ENCODE measurements at regions not wholly inside any gene's neighbourhood (a gene's known extent, or its start where the extent isn't known, plus 50 kb on each side); places are given as distances from the start of the nearest gene placed in this dataset.

- no peak overlapping the region for H3K4me3 ChIP-seq (ENCODE audit: insufficient read depth, low read depth, low read length)
- H3K36me3 ChIP-seq (replicated peaks; ENCODE audit: control insufficient read depth, insufficient read depth, low read length): no peaks in the 10 kb centered on the region
- no peak for DNase-seq
- no peaks in the 10 kb centered on the region for H3K27me3 ChIP-seq (ENCODE audit: control insufficient read depth, insufficient read depth, low read length)
These were observed 59.8 kb upstream of the RNU6ATAC start for GRCh38 chr9:134224127-134224526.

DNA sequence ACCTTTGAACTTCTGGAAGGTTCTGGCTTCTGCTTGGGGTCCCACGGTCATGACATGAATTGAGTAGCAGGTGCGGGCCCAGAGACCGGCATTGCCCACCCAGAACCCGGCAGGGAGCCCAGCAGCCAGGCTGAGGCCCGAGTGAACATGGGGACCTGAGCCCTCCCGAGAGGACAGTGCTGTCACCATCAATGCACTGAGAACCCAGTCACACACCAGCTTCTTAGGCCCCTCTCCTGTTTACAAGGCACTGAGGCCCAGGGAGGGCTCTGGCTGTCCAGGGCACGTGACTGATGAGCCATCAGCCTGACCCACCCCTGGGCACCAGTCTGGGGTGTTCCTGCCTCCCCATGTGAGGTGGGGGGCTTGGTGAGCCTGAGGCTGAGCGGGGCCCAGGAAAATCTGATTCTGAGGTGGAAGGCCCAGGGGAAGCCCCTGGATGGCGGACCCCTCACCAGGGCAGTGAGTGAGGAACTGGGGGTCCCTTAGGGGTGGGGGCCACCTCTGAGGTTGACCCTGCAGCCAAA is 60.3 kb upstream of the RNU6ATAC start:
- H3K36me3 ChIP-seq (replicated peaks; ENCODE audit: control insufficient read depth, insufficient read depth, low read length): no peaks in the 10 kb centered on the region

DNA sequence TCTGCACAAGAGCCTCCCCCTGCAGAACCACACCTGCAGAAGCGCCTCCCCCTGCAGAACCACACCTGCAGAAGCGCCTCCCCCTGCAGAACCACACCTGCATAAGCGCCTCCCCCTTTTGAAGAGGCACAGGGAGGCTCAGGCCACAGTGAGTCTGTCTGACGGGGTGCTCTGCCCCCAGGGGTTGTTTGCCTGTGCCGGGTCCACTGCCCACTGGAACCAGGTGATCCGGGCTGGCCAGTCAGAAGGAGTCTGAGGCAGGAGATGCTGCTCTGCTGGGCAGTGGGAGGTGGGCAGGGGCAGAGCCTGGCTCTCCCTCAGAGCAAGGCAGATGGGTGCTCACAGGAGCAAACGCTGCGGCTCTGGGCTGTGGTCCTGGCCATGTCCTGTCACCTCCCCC is 60.8 kb upstream of the RNU6ATAC start:
- no peak overlapping the region for H3K4me3 ChIP-seq (ENCODE audit: insufficient read depth, low read depth, low read length)
- no peaks in the 10 kb centered on the region for H3K36me3 ChIP-seq (replicated peaks; ENCODE audit: control insufficient read depth, insufficient read depth, low read length)
- DNase-seq: peak; percentile 36
- H3K27me3 ChIP-seq (ENCODE audit: control insufficient read depth, insufficient read depth, low read length): no peaks in the 10 kb centered on the region

More for the DNA sequence above, 60.3 kb upstream of the RNU6ATAC start:
- Histone ChIP-seq H3K27me3 (ENCODE audit: control insufficient read depth, insufficient read depth, low read length) (no peaks in the 10 kb centered on the region), H3K4me3 (ENCODE audit: insufficient read depth, low read depth, low read length) (no peak overlapping the region)
- DNase-seq: peak; percentile 43

GRCh38 chr9:134225816-134226215 is 61.5 kb upstream of the RNU6ATAC start:
- Histone ChIP-seq H3K27me3 (ENCODE audit: control insufficient read depth, insufficient read depth, low read length) (no peaks in the 10 kb centered on the region), H3K4me3 (ENCODE audit: insufficient read depth, low read depth, low read length) (no peak overlapping the region), H3K36me3 (replicated peaks; ENCODE audit: control insufficient read depth, insufficient read depth, low read length) (no peaks in the 10 kb centered on the region)
- peak; percentile 37 for DNase-seq

DNA sequence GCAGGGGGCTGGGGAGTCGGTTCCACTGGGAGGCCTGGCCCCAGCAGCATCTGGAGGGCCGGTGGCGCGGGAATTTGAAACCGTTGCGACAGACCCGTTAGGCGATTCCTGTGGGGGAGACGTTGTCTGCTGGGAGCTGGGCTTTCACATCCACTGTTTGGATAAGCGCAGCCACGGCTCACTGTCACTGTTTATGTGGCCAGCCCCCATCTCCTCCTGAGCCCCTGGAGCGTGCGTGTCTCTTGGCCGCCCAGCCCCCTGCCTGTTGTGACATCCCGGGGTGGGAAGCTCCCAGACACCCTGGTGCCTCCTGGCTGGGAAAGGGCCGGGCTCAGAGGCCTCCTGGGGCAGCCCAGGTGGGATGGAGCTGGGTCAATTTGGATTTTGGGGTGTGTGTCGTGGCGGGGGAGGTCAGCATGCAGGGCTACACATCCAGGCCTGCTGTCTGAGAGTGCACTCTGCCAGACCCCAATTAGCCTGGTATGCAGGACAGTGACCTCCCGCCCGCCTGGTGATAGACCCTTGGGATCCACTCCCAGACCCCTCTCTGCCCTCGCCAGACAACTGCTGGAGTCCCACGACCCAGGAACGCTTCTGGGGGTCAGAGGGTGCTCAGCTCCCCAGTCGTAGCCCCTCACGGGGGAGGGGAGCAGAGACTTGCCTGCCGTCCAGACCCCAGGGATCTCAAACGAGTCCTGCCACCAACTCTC is 62.0 kb upstream of the RNU6ATAC start:
- Histone ChIP-seq H3K27me3 (ENCODE audit: control insufficient read depth, insufficient read depth, low read length) (no peaks in the 10 kb centered on the region), H3K36me3 (replicated peaks; ENCODE audit: control insufficient read depth, insufficient read depth, low read length) (no peaks in the 10 kb centered on the region), H3K4me3 (ENCODE audit: insufficient read depth, low read depth, low read length) (no peak overlapping the region)
- DNase-seq: no peak

- H3K27me3 ChIP-seq (ENCODE audit: control insufficient read depth, insufficient read depth, low read length): no peaks in the 10 kb centered on the region
- peak; percentile 80 for DNase-seq
These were observed 63.4 kb upstream of the RNU6ATAC start for GRCh38 chr9:134227451-134228411.

DNA sequence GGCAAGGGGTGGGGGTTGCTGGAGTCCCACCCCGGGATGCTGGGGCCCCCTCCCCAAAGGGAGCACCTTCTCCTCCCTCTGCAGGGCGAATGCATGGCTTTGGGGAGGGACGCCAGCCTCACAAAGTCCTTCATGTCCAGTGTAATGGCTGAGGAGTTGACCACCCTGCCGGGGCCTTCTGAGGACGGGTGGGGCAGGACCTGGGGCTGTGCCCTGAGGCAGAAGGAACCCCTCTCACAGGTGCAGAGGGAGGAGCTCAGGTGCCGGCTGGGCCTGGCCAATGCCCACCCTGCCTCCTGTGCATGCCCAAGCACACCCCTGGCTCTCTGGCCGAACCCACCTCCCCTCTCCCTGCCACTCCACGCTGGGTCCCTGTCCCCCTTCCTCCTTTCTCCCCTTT is 64.3 kb upstream of the RNU6ATAC start:
- no peak for DNase-seq
- no peaks in the 10 kb centered on the region for H3K36me3 ChIP-seq (replicated peaks; ENCODE audit: control insufficient read depth, insufficient read depth, low read length)
- no peaks in the 10 kb centered on the region for H3K27me3 ChIP-seq (ENCODE audit: control insufficient read depth, insufficient read depth, low read length)
- no peak overlapping the region for H3K4me3 ChIP-seq (ENCODE audit: insufficient read depth, low read depth, low read length)

More at GRCh38 chr9:134227451-134228411, 63.4 kb upstream of the RNU6ATAC start:
- Histone ChIP-seq H3K36me3 (replicated peaks; ENCODE audit: control insufficient read depth, insufficient read depth, low read length) (no peaks in the 10 kb centered on the region), H3K4me3 (ENCODE audit: insufficient read depth, low read depth, low read length) (no peak overlapping the region)

GRCh38 chr9:134229466-134230091 is 65.2 kb upstream of the RNU6ATAC start:
- no peak for DNase-seq
- Histone ChIP-seq H3K4me3 (ENCODE audit: insufficient read depth, low read depth, low read length) (no peak overlapping the region), H3K27me3 (ENCODE audit: control insufficient read depth, insufficient read depth, low read length) (no peaks in the 10 kb centered on the region), H3K36me3 (replicated peaks; ENCODE audit: control insufficient read depth, insufficient read depth, low read length) (no peaks in the 10 kb centered on the region)

DNA sequence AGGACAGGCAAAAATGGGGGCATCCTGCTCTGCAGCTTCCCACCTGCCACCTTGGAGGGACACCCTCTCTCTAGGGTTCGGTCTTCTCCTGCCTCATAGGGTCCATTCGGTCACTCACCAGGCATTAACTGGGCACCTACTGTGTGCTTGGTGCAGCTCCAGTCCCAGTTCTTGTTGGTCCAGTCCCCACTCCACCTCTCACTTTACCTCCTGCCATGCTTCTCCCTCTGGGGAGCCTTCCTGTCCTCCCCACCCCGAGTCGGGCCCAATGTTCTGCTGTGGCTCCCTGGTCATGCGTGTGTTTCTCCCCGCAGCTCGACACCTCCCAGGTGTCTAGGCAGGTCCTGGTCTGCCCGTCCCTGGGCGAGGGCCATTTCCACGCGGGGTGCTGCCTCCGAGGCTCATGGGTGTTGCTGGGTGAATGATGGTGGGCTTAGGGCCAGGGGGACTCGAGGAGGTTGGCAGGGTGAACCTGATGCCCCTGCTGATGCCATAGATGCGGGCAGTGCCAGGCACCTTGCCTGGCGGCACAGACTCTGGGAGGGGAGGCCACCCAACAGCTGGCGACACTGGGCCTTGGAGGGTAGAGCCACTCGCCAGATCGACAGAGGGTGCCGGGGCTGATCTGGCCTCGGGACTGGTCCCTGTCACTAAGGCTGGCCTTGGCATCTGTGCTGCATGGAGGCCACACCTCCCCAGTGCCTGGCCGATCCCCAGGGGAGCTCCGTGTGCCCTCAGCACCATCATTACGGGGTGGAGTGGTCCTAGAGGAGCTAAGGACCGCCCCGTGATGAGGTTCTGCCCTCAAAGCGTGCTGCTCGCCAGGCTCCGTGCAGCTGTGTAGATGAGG is 66.0 kb upstream of the RNU6ATAC start:
- Histone ChIP-seq H3K27me3 (ENCODE audit: control insufficient read depth, insufficient read depth, low read length) (no peaks in the 10 kb centered on the region), H3K36me3 (replicated peaks; ENCODE audit: control insufficient read depth, insufficient read depth, low read length) (no peaks in the 10 kb centered on the region), H3K4me3 (ENCODE audit: insufficient read depth, low read depth, low read length) (no peak overlapping the region)
- no peak for DNase-seq

DNA sequence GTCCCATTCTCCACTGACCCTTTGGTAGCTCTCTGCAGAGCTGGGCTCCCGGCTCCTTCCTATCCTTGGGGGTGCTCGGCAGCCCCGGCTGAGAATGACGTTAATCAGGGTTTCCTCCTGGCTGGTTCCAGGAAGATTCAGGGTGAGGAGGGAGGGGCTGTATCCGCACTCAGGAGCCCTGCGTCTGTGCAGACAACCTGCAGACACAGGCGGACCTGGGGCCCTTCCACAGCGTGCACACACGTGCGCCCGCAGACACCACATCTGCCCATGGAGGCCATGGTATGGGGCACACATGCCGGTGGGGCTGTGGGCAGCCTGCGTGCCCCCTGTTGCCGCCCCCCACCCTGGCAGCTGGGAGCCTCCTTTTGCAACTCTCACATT is 66.6 kb upstream of the RNU6ATAC start:
- Histone ChIP-seq H3K4me3 (ENCODE audit: insufficient read depth, low read depth, low read length) (no peak overlapping the region), H3K27me3 (ENCODE audit: control insufficient read depth, insufficient read depth, low read length) (no peaks in the 10 kb centered on the region), H3K36me3 (replicated peaks; ENCODE audit: control insufficient read depth, insufficient read depth, low read length) (no peaks in the 10 kb centered on the region)
- DNase-seq: no peak

GRCh38 chr9:134231330-134231745 is 67.0 kb upstream of the RNU6ATAC start:
- Histone ChIP-seq H3K4me3 (ENCODE audit: insufficient read depth, low read depth, low read length) (no peak overlapping the region), H3K27me3 (ENCODE audit: control insufficient read depth, insufficient read depth, low read length) (no peaks in the 10 kb centered on the region)

GRCh38 chr9:134231767-134232166 is 67.4 kb upstream of the RNU6ATAC start:
- Histone ChIP-seq H3K27me3 (ENCODE audit: control insufficient read depth, insufficient read depth, low read length) (no peaks in the 10 kb centered on the region), H3K4me3 (ENCODE audit: insufficient read depth, low read depth, low read length) (no peak overlapping the region), H3K36me3 (replicated peaks; ENCODE audit: control insufficient read depth, insufficient read depth, low read length) (no peaks in the 10 kb centered on the region)
- no peak for DNase-seq

More at GRCh38 chr9:134231330-134231745, 67.0 kb upstream of the RNU6ATAC start:
- no peak for DNase-seq
- H3K36me3 ChIP-seq (replicated peaks; ENCODE audit: control insufficient read depth, insufficient read depth, low read length): no peaks in the 10 kb centered on the region

- Histone ChIP-seq H3K36me3 (replicated peaks; ENCODE audit: control insufficient read depth, insufficient read depth, low read length) (no peaks in the 10 kb centered on the region), H3K27me3 (ENCODE audit: control insufficient read depth, insufficient read depth, low read length) (no peaks in the 10 kb centered on the region), H3K4me3 (ENCODE audit: insufficient read depth, low read depth, low read length) (no peak overlapping the region)
- DNase-seq: no peak
These were observed 68.7 kb upstream of the RNU6ATAC start for GRCh38 chr9:134233022-134233421.

Measured in H7 (cell line).